Neural progenitor cell (in vitro differentiated cells): ENCODE measurements at regions not wholly inside any gene's neighbourhood (a gene's known extent, or its start where the extent isn't known, plus 50 kb on each side); places are given as distances from the start of the nearest gene placed in this dataset.

ENCODE experiments used
- EZH2 ChIP-seq: fragments of 200-600 bp; sonication (generic); IDR thresholded peaks from 2 replicates; pipeline ENCODE4 v1.6.1; 2017; ENCODE audit warnings: antibody characterized with exemption, mild to moderate bottlenecking, moderate library complexity
- TF ChIP-seq, protein P1 (sequence below): fragments of 200-600 bp; sonication (generic); IDR thresholded peaks from 2 replicates; pipeline ENCODE4 v1.5.1; 2017; ENCODE audit warnings: antibody characterized with exemption, mild to moderate bottlenecking

- TF ChIP-seq, protein P1, sequence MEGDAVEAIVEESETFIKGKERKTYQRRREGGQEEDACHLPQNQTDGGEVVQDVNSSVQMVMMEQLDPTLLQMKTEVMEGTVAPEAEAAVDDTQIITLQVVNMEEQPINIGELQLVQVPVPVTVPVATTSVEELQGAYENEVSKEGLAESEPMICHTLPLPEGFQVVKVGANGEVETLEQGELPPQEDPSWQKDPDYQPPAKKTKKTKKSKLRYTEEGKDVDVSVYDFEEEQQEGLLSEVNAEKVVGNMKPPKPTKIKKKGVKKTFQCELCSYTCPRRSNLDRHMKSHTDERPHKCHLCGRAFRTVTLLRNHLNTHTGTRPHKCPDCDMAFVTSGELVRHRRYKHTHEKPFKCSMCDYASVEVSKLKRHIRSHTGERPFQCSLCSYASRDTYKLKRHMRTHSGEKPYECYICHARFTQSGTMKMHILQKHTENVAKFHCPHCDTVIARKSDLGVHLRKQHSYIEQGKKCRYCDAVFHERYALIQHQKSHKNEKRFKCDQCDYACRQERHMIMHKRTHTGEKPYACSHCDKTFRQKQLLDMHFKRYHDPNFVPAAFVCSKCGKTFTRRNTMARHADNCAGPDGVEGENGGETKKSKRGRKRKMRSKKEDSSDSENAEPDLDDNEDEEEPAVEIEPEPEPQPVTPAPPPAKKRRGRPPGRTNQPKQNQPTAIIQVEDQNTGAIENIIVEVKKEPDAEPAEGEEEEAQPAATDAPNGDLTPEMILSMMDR, result no peak
- no peak for TF ChIP-seq EZH2
These were observed 106.3 kb upstream of the AKR1E2 start for GRCh38 chr10:4719671-4720070.
